ENCODE measurements at regions not wholly inside any gene's neighbourhood (a gene's known extent, or its start where the extent isn't known, plus 50 kb on each side); places are given as distances from the start of the nearest gene placed in this dataset.
A peak's percentile ranks its signal among the peaks of the same experiment; 100 is the strongest.

GRCh38 chr1:34412598-34413370, 236.1 kb downstream of the C1orf94 start:
- TF ChIP-seq POLR2AphosphoS5 (IDR thresholded peaks at IDR 0.05) (no peak), EP300 (IDR thresholded peaks at IDR 0.05) (no peak), POLR2A (IDR thresholded peaks at IDR 0.05) (no peak), CTCF (IDR thresholded peaks at IDR 0.05) (no peak)
- WGBS = 42% methylated on average over 12 of the region's 12 CpGs
- no peaks in the 10 kb centered on the region for H3K36me3 ChIP-seq
- DNase-seq (ENCODE audit: low spot score in 2 of 2) = no peak
- H3K4me3 ChIP-seq = no peak overlapping the region
- no peak overlapping the region for H3K27ac ChIP-seq
- H3K4me1 ChIP-seq = peaks cover 13% of the 10 kb centered on the region
- no peaks in the 10 kb centered on the region for H3K9me3 ChIP-seq
- no peaks in the 10 kb centered on the region for H3K27me3 ChIP-seq

GRCh38 chr1:34415140-34415539, 238.4 kb downstream of the C1orf94 start:
- no peak for DNase-seq (ENCODE audit: low spot score in 2 of 2)
- Histone ChIP-seq H3K27ac (peak overlapping the region; percentile 51), H3K4me1 (peaks cover 13% of the 10 kb centered on the region), H3K4me3 (no peak overlapping the region), H3K36me3 (no peaks in the 10 kb centered on the region), H3K9me3 (no peaks in the 10 kb centered on the region), H3K27me3 (no peaks in the 10 kb centered on the region)
- WGBS = 60% methylated on average over 5 of the region's 6 CpGs
- TF ChIP-seq CTCF (IDR thresholded peaks at IDR 0.05) (no peak), POLR2A (IDR thresholded peaks at IDR 0.05) (no peak), POLR2AphosphoS5 (IDR thresholded peaks at IDR 0.05) (no peak), EP300 (IDR thresholded peaks at IDR 0.05) (no peak)

- no peak for DNase-seq (ENCODE audit: low spot score in 2 of 2)
- Histone ChIP-seq H3K27me3 (no peaks in the 10 kb centered on the region), H3K4me3 (no peak overlapping the region), H3K9me3 (no peaks in the 10 kb centered on the region), H3K27ac (no peak overlapping the region), H3K4me1 (peaks cover 13% of the 10 kb centered on the region), H3K36me3 (no peaks in the 10 kb centered on the region)
- WGBS = 54% methylated on average over 3 of the region's 3 CpGs
- no peak for TF ChIP-seq EP300 (IDR thresholded peaks at IDR 0.05)
- TF ChIP-seq CTCF (IDR thresholded peaks at IDR 0.05) = no peak
- no peak for TF ChIP-seq POLR2A (IDR thresholded peaks at IDR 0.05)
- no peak for TF ChIP-seq POLR2AphosphoS5 (IDR thresholded peaks at IDR 0.05)
These were observed 241.5 kb downstream of the C1orf94 start for GRCh38 chr1:34418166-34418565.

- Histone ChIP-seq H3K4me3 (no peak overlapping the region), H3K36me3 (no peaks in the 10 kb centered on the region), H3K4me1 (peaks cover 13% of the 10 kb centered on the region), H3K9me3 (no peaks in the 10 kb centered on the region), H3K27me3 (no peaks in the 10 kb centered on the region), H3K27ac (no peak overlapping the region)
- DNase-seq (ENCODE audit: low spot score in 2 of 2) = no peak
- no peak for TF ChIP-seq POLR2AphosphoS5 (IDR thresholded peaks at IDR 0.05)
- no peak for TF ChIP-seq POLR2A (IDR thresholded peaks at IDR 0.05)
- no peak for TF ChIP-seq CTCF (IDR thresholded peaks at IDR 0.05)
- TF ChIP-seq EP300 (IDR thresholded peaks at IDR 0.05) = no peak
- 55% methylated on average over 5 of the region's 5 CpGs for WGBS
These were observed 243.0 kb downstream of the C1orf94 start for GRCh38 chr1:34419663-34420136.

GRCh38 chr1:34425046-34425445, 248.3 kb downstream of the C1orf94 start:
- DNase-seq (ENCODE audit: low spot score in 2 of 2) = no peak
- no peaks in the 10 kb centered on the region for H3K36me3 ChIP-seq
- H3K4me1 ChIP-seq = peaks cover 12% of the 10 kb centered on the region
- no peak overlapping the region for H3K4me3 ChIP-seq
- H3K9me3 ChIP-seq = no peaks in the 10 kb centered on the region
- H3K27ac ChIP-seq = no peak overlapping the region
- WGBS = 78% methylated on average over 5 of the region's 5 CpGs
- TF ChIP-seq CTCF (IDR thresholded peaks at IDR 0.05) (no peak), POLR2AphosphoS5 (IDR thresholded peaks at IDR 0.05) (no peak), POLR2A (IDR thresholded peaks at IDR 0.05) (no peak), EP300 (IDR thresholded peaks at IDR 0.05) (no peak)
- peaks cover 6% of the 10 kb centered on the region for H3K27me3 ChIP-seq
